ENCODE measurements at regions not wholly inside any gene's neighbourhood (a gene's known extent, or its start where the extent isn't known, plus 50 kb on each side); places are given as distances from the start of the nearest gene placed in this dataset.

DNA sequence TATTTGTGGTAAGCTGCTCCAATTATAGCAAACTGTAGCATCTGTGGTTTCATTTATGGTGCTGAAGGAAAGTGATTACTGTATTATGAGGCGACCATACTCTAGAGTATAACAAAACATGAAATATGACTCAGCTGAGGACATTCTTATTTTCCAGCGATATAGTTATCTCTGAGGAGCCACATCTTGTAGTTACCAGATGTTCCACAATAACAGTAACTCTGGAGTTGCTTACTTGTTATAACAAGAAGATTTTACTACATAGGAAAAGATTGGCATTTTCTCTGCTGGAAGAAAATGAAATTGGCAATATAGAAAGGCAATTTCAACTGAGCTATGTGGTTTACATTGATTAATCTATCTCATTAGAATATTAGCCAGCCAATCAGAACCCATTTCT lies 1634.2 kb downstream of the PCDH9 start:
- ATAC-seq (no peak), FAIRE-seq (no peak), DNase-seq (ENCODE audit: low spot score) (no peak)
- Histone ChIP-seq H4K20me1 (ENCODE audit: insufficient read depth, low read length) (no peaks in the 10 kb centered on the region), H3K4me1 (ENCODE audit: insufficient read depth, low read length) (no peaks in the 10 kb centered on the region), H3K36me3 (replicated peaks in 1 of 2; ENCODE audit: control insufficient read depth in 1 of 2, insufficient read depth in 2 of 2, low read length in 2 of 2) (no peaks in the 10 kb centered on the region), H2AFZ (ENCODE audit: low read length) (no peak overlapping the region), H3K4me3 (replicated peaks in 1 of 3; ENCODE audit: insufficient read depth in 1 of 3, low read depth in 2 of 3, low read length in 3 of 3) (no peak overlapping the region), H3K4me2 (ENCODE audit: low read depth, low read length) (no peak overlapping the region), H3K9ac (ENCODE audit: insufficient read depth, low read depth, low read length) (no peak overlapping the region), H3K9me3 (ENCODE audit: low read length) (no peaks in the 10 kb centered on the region), H3K27me3 (ENCODE audit: control insufficient read depth in 1 of 2, insufficient read depth in 2 of 2, low read length in 2 of 2) (no peaks in the 10 kb centered on the region), H3K79me2 (ENCODE audit: insufficient read depth, low read length) (no peaks in the 10 kb centered on the region), H3K27ac (ENCODE audit: extremely low read length, insufficient read depth, low read length) (no peak overlapping the region)
- CTCF ChIA-PET (ENCODE audit: low intra/inter-chr PET ratio, low total read pairs), result no interaction called here
- no peak for TF ChIP-seq ZNF747 (CRISPR knock-in tag; IDR thresholded peaks at IDR 0.05; ENCODE audit: borderline replicate concordance)
- TF ChIP-seq ZC3H13 (CRISPR knock-in tag; IDR thresholded peaks at IDR 0.05), result no peak
- no peak for TF ChIP-seq PHB2 (IDR thresholded peaks at IDR 0.05; ENCODE audit: partially characterized antibody)
- no peak for TF ChIP-seq ZNF7 (CRISPR knock-in tag; IDR thresholded peaks at IDR 0.05)
- no peak for TF ChIP-seq HOXD1 (CRISPR knock-in tag; IDR thresholded peaks at IDR 0.05)
- BruUV-seq (replicated peaks), result no TSS peak
- WGBS (ENCODE audit: low lambda C conversion rate), result 0% methylated on average over 2 of the region's 2 CpGs
- in situ Hi-C loops (cut with HindIII; ENCODE audit: extremely low pct_ligation_motif_present, low pct_unique_long_range_greater_than_20kb), result no loop called here
- POLR2A ChIA-PET, result no interaction called here
- intact Hi-C loops (cut with micrococcal nuclease; ENCODE audit: unreplicated experiment), result no loop called here

DNA sequence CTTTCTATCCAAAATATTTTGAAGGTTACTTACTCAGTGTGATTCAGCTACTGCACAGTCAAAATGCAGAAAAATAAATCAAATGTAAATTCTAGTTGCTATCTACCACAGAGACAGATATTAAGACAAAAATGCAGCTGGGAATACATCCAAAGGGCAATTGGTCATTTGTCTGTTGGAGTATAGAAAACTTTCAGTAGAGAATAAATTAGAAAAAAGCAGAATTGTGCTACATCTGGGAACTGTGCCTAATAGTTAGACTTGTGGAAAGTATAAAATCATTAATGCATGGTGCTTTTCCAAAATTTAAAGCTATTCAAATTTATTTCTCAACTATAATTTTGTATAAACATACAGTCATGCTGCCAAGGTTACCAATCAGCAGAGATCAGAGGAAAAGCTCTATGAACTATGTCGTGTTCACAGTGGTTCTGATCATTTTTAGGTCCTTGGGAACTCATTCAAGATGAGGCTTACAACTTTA lies 1635.8 kb downstream of the PCDH9 start:
- Histone ChIP-seq H3K27ac (ENCODE audit: extremely low read length, insufficient read depth, low read length) (no peak overlapping the region), H3K79me2 (ENCODE audit: insufficient read depth, low read length) (no peaks in the 10 kb centered on the region), H3K36me3 (replicated peaks in 1 of 2; ENCODE audit: control insufficient read depth in 1 of 2, insufficient read depth in 2 of 2, low read length in 2 of 2) (no peaks in the 10 kb centered on the region), H3K4me3 (replicated peaks in 1 of 3; ENCODE audit: insufficient read depth in 1 of 3, low read depth in 2 of 3, low read length in 3 of 3) (no peak overlapping the region), H3K27me3 (ENCODE audit: control insufficient read depth in 1 of 2, insufficient read depth in 2 of 2, low read length in 2 of 2) (no peaks in the 10 kb centered on the region), H3K9ac (ENCODE audit: insufficient read depth, low read depth, low read length) (no peak overlapping the region), H3K4me2 (ENCODE audit: low read depth, low read length) (no peak overlapping the region), H2AFZ (ENCODE audit: low read length) (no peak overlapping the region), H3K4me1 (ENCODE audit: insufficient read depth, low read length) (no peaks in the 10 kb centered on the region), H3K9me3 (ENCODE audit: low read length) (no peaks in the 10 kb centered on the region), H4K20me1 (ENCODE audit: insufficient read depth, low read length) (no peaks in the 10 kb centered on the region)
- POLR2A ChIA-PET, result no interaction called here
- intact Hi-C loops (cut with micrococcal nuclease; ENCODE audit: unreplicated experiment), result no loop called here
- FAIRE-seq (no peak), DNase-seq (ENCODE audit: low spot score) (no peak), ATAC-seq (no peak)
- 0% methylated on average over 1 of the region's 1 CpG for WGBS (ENCODE audit: low lambda C conversion rate)
- CTCF ChIA-PET (ENCODE audit: low intra/inter-chr PET ratio, low total read pairs), result no interaction called here
- in situ Hi-C loops (cut with HindIII; ENCODE audit: extremely low pct_ligation_motif_present, low pct_unique_long_range_greater_than_20kb), result no loop called here
- TF ChIP-seq FOXC1 (CRISPR knock-in tag; IDR thresholded peaks at IDR 0.05; ENCODE audit: borderline replicate concordance), result no peak
- BruUV-seq (replicated peaks), result no TSS peak
